C4-2B (cell line): ENCODE measurements at regions not wholly inside any gene's neighbourhood (a gene's known extent, or its start where the extent isn't known, plus 50 kb on each side); places are given as distances from the start of the nearest gene placed in this dataset.

Experiments
- ZFX ChIP-seq: fragments of 450-650 bp; IDR thresholded peaks from 2 replicates; pipeline ENCODE4 v1.6.1; 2017
- TF ChIP-seq, protein P1 (sequence below): fragments of 450-650 bp; conservative IDR thresholded peaks from 2 replicates; pipeline ENCODE4 v1.5.1; 2017; ENCODE audit warnings: mild to moderate bottlenecking

- TF ChIP-seq, protein P1, sequence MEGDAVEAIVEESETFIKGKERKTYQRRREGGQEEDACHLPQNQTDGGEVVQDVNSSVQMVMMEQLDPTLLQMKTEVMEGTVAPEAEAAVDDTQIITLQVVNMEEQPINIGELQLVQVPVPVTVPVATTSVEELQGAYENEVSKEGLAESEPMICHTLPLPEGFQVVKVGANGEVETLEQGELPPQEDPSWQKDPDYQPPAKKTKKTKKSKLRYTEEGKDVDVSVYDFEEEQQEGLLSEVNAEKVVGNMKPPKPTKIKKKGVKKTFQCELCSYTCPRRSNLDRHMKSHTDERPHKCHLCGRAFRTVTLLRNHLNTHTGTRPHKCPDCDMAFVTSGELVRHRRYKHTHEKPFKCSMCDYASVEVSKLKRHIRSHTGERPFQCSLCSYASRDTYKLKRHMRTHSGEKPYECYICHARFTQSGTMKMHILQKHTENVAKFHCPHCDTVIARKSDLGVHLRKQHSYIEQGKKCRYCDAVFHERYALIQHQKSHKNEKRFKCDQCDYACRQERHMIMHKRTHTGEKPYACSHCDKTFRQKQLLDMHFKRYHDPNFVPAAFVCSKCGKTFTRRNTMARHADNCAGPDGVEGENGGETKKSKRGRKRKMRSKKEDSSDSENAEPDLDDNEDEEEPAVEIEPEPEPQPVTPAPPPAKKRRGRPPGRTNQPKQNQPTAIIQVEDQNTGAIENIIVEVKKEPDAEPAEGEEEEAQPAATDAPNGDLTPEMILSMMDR = no peak
- no peak for TF ChIP-seq ZFX
These were observed 245.5 kb upstream of the NRP1 start for GRCh38 chr10:33579996-33580395.
